PFSK-1 (cell line): ENCODE measurements at regions not wholly inside any gene's neighbourhood (a gene's known extent, or its start where the extent isn't known, plus 50 kb on each side); places are given as distances from the start of the nearest gene placed in this dataset.

ENCODE experiments used
- POLR2AphosphoS5 ChIP-seq: IDR thresholded peaks from 2 replicates; pipeline ENCODE4 v1.6.1; 2012; ENCODE audit warnings: low read depth, mild to moderate bottlenecking, control low read depth, low read length, moderate library complexity
- TF ChIP-seq, protein P1 (sequence below), 2 experiments: IDR thresholded peaks; 2 replicates each; pipeline versions ENCODE4 v1.6.1 to v1.8.0; 2011 to 2012; ENCODE audit warnings: low read depth in 2 of 2, low read length in 2 of 2, control low read depth in 1 of 2, inconsistent platforms in 1 of 2, mild to moderate bottlenecking in 1 of 2, moderate library complexity in 1 of 2; ENCODE audit not compliant: insufficient read depth in 1 of 2

DNA sequence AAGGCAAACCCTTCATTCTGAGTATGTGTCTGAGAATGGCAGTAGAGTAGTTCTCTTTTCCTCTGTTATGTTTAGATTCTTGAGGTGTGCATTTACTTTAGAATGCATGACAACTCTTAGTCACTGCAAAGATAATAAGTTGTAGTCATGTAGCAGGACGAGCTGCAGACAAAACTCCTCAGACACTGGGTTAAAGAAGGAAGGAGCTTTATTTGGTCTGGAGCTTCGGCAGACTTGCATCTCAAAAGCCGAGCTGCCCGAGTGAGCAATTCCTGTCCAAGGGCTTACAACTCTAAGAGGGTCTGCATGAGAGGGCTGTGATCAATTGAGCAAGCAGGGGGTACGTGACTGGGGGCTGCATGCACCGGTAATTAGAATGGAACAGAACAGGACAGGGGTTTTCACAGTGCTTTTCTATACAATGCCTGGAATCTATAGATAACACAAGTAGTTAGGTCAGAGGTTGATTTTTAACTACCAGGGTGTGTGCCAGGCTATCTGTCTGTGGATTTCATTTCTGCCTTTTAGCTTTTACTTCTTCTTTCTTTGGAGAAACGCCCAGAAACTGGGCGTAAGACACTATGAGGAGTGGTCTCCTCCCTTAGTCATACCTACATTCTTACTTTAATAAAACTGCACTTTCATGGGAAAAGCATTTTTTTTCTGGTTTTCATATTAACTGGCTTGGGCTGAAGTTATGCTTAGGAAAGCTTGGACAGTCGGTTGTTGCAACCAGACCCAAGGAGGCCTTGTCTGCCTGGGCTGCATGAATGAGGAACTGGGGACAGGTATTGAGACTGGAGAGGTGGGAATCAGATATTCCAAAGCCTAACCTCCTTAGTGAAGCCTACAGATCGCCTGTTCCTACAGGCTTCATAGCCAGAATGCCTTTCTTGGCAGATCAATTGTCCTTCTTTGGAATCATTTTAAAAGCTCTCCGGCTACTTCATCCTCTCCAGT is 115.1 kb downstream of the RHOU start:
- TF ChIP-seq POLR2AphosphoS5, result no peak
- TF ChIP-seq, protein P1, sequence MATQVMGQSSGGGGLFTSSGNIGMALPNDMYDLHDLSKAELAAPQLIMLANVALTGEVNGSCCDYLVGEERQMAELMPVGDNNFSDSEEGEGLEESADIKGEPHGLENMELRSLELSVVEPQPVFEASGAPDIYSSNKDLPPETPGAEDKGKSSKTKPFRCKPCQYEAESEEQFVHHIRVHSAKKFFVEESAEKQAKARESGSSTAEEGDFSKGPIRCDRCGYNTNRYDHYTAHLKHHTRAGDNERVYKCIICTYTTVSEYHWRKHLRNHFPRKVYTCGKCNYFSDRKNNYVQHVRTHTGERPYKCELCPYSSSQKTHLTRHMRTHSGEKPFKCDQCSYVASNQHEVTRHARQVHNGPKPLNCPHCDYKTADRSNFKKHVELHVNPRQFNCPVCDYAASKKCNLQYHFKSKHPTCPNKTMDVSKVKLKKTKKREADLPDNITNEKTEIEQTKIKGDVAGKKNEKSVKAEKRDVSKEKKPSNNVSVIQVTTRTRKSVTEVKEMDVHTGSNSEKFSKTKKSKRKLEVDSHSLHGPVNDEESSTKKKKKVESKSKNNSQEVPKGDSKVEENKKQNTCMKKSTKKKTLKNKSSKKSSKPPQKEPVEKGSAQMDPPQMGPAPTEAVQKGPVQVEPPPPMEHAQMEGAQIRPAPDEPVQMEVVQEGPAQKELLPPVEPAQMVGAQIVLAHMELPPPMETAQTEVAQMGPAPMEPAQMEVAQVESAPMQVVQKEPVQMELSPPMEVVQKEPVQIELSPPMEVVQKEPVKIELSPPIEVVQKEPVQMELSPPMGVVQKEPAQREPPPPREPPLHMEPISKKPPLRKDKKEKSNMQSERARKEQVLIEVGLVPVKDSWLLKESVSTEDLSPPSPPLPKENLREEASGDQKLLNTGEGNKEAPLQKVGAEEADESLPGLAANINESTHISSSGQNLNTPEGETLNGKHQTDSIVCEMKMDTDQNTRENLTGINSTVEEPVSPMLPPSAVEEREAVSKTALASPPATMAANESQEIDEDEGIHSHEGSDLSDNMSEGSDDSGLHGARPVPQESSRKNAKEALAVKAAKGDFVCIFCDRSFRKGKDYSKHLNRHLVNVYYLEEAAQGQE (IDR thresholded peaks at IDR 0.05; ENCODE audit: insufficient read depth in 1 of 2, low read depth in 2 of 2, low read length in 2 of 2), result no peak
